WTC11 (cell line): ENCODE measurements at regions not wholly inside any gene's neighbourhood (a gene's known extent, or its start where the extent isn't known, plus 50 kb on each side); places are given as distances from the start of the nearest gene placed in this dataset.

Experiments used
- ATAC-seq: fragments of 200-7000 bp; cut with Tn5 transposase; 2 replicates; pipeline ENCODE4 v1.10.0; 2021; ENCODE audit warnings: mild to moderate bottlenecking, moderate library complexity
- CTCF ChIA-PET: fragments of 300-600 bp; sonication (Branson Sonifier 250); formaldehyde crosslinking; loops from one replicate; lab custom pipeline; 2021; ENCODE audit warnings: antibody characterized with exemption; lab: Charles Lee
- POLR2A ChIA-PET: fragments of 350-600 bp; sonication (Branson Sonifier 250); formaldehyde crosslinking; loops from one replicate; lab custom pipeline; 2021; ENCODE audit warnings: antibody characterized with exemption; lab: Charles Lee
- DNase-seq: peaks from one replicate; pipeline ENCODE4 v3.0.0; 2021; ENCODE audit warnings: low spot score
- H3K27ac Mint-ChIP-seq: 2 replicates; pipeline ENCODE4 v1.8.0; 2021; ENCODE audit warnings: mixed read lengths
- H3K27me3 Mint-ChIP-seq: 2 replicates; pipeline ENCODE4 v1.8.0; 2021; ENCODE audit warnings: low read depth, mild to moderate bottlenecking, moderate library complexity, mixed read lengths
- H3K36me3 Mint-ChIP-seq: 2 replicates; pipeline ENCODE4 v1.8.0; 2021; ENCODE audit warnings: mixed read lengths
- H3K4me1 Mint-ChIP-seq: 2 replicates; pipeline ENCODE4 v1.8.0; 2022; ENCODE audit warnings: mixed read lengths
- H3K4me3 Mint-ChIP-seq: 2 replicates; pipeline ENCODE4 v1.8.0; 2021; ENCODE audit warnings: mild to moderate bottlenecking, moderate library complexity, mixed read lengths
- H3K9me3 Mint-ChIP-seq: 2 replicates; pipeline ENCODE4 v1.8.0; 2021; ENCODE audit warnings: mixed read lengths
- AR ChIP-seq: fragments of 250-450 bp; sonication (Bioruptor Pico); IDR thresholded peaks from 2 replicates; pipeline ENCODE4 v1.9.0; 2021; ENCODE audit warnings: mild to moderate bottlenecking
- ATF3 ChIP-seq: sonication (generic); formaldehyde crosslinking; conservative IDR thresholded peaks from 2 replicates; pipeline ENCODE4 v1.8.1; 2022; ENCODE audit warnings: mild to moderate bottlenecking, missing genetic modification reagents
- ATF6 ChIP-seq: sonication (generic); formaldehyde crosslinking; IDR thresholded peaks from 2 replicates; pipeline ENCODE4 v1.8.1; 2023; ENCODE audit warnings: mild to moderate bottlenecking, missing genetic modification reagents
- CTCF ChIP-seq: fragments of 200-600 bp; IDR thresholded peaks from 2 replicates; pipeline ENCODE4 v1.8.0; 2022; ENCODE audit warnings: antibody characterized with exemption
- E2F1 ChIP-seq: sonication (generic); formaldehyde crosslinking; IDR thresholded peaks from 2 replicates; pipeline ENCODE4 v1.8.0; 2022; ENCODE audit warnings: mild to moderate bottlenecking, missing genetic modification reagents
- ESRRA ChIP-seq: sonication (generic); formaldehyde crosslinking; IDR thresholded peaks from 2 replicates; pipeline ENCODE4 v1.8.1; 2022; ENCODE audit warnings: mild to moderate bottlenecking, missing genetic modification reagents, borderline replicate concordance
- FOXK1 ChIP-seq: sonication (generic); formaldehyde crosslinking; IDR thresholded peaks from 2 replicates; pipeline ENCODE4 v1.8.0; 2022; ENCODE audit warnings: mild to moderate bottlenecking, moderate library complexity, missing genetic modification reagents
- FOXP1 ChIP-seq: sonication (generic); formaldehyde crosslinking; IDR thresholded peaks from 2 replicates; pipeline ENCODE4 v1.8.0; 2022; ENCODE audit warnings: missing genetic modification reagents, mild to moderate bottlenecking, moderate library complexity, borderline replicate concordance
- IRF2 ChIP-seq: sonication (generic); formaldehyde crosslinking; IDR thresholded peaks from 2 replicates; pipeline ENCODE4 v1.8.0; 2022; ENCODE audit warnings: low read depth, missing genetic modification reagents, borderline replicate concordance
- JUN ChIP-seq: sonication (generic); formaldehyde crosslinking; IDR thresholded peaks from 2 replicates; pipeline ENCODE4 v1.8.0; 2023; ENCODE audit warnings: mild to moderate bottlenecking, missing genetic modification reagents
- KAT7 ChIP-seq: sonication (generic); formaldehyde crosslinking; IDR thresholded peaks from 2 replicates; pipeline ENCODE4 v1.8.1; 2023; ENCODE audit warnings: missing genetic modification reagents, mild to moderate bottlenecking, borderline replicate concordance
- MLX ChIP-seq: sonication (generic); formaldehyde crosslinking; IDR thresholded peaks from 2 replicates; pipeline ENCODE4 v1.8.1; 2023; ENCODE audit warnings: mild to moderate bottlenecking, missing genetic modification reagents, moderate library complexity
- MXD4 ChIP-seq: fragments of 250-450 bp; sonication (Bioruptor Pico); IDR thresholded peaks from 2 replicates; pipeline ENCODE4 v1.8.0; 2021; ENCODE audit warnings: mild to moderate bottlenecking, moderate library complexity, borderline replicate concordance
- MYBL2 ChIP-seq: sonication (generic); formaldehyde crosslinking; IDR thresholded peaks from 2 replicates; pipeline ENCODE4 v1.8.1; 2023; ENCODE audit warnings: mild to moderate bottlenecking, moderate library complexity, missing genetic modification reagents
- NR1H2 ChIP-seq: sonication (generic); formaldehyde crosslinking; IDR thresholded peaks from 2 replicates; pipeline ENCODE4 v1.9.0; 2021; ENCODE audit warnings: mild to moderate bottlenecking, moderate library complexity, missing genetic modification reagents
- NR2C2 ChIP-seq: sonication (generic); formaldehyde crosslinking; IDR thresholded peaks from 2 replicates; pipeline ENCODE4 v1.8.0; 2022; ENCODE audit warnings: mild to moderate bottlenecking, missing genetic modification reagents
- OVOL2 ChIP-seq: fragments of 250-450 bp; sonication (Bioruptor Pico); IDR thresholded peaks from 2 replicates; pipeline ENCODE4 v1.9.0; 2021; ENCODE audit warnings: mild to moderate bottlenecking, borderline replicate concordance
- TCF7 ChIP-seq: sonication (generic); formaldehyde crosslinking; IDR thresholded peaks from 2 replicates; pipeline ENCODE4 v1.8.0; 2022; ENCODE audit warnings: mild to moderate bottlenecking, low read depth, missing genetic modification reagents, moderate library complexity
- TP53 ChIP-seq: sonication (generic); formaldehyde crosslinking; IDR thresholded peaks from 2 replicates; pipeline ENCODE4 v1.8.1; 2023; ENCODE audit warnings: mild to moderate bottlenecking, missing genetic modification reagents
- USF1 ChIP-seq: sonication (generic); formaldehyde crosslinking; IDR thresholded peaks from 2 replicates; pipeline ENCODE4 v1.8.0; 2022; ENCODE audit warnings: mild to moderate bottlenecking, missing genetic modification reagents
- ZNF532 ChIP-seq: fragments of 250-450 bp; sonication (Bioruptor Pico); IDR thresholded peaks from 2 replicates; pipeline ENCODE4 v1.9.0; 2021; ENCODE audit warnings: mild to moderate bottlenecking, borderline replicate concordance
- ZNF671 ChIP-seq: fragments of 250-450 bp; sonication (Bioruptor Pico); IDR thresholded peaks from 2 replicates; pipeline ENCODE4 v1.8.0; 2021; ENCODE audit warnings: mild to moderate bottlenecking

GRCh38 chr10:62733654-62734293, 70.7 kb upstream of the ADO start:
- H3K4me1 Mint-ChIP-seq: no peaks in the 10 kb centered on the region
- H3K27ac Mint-ChIP-seq: no peak overlapping the region
- TF ChIP-seq ESRRA (no peak), ZNF671 (no peak), TCF7 (CRISPR knock-in tag) (no peak), NR1H2 (CRISPR knock-in tag) (no peak), KAT7 (CRISPR knock-in tag) (no peak), OVOL2 (CRISPR knock-in tag) (no peak), MYBL2 (no peak), JUN (CRISPR knock-in tag) (no peak), ATF3 (CRISPR knock-in tag) (no peak), MXD4 (CRISPR knock-in tag) (no peak), ZNF532 (no peak), MLX (CRISPR knock-in tag) (no peak), NR2C2 (no peak), USF1 (CRISPR knock-in tag) (no peak), ATF6 (no peak), FOXP1 (CRISPR knock-in tag) (no peak)
- TF ChIP-seq, all 79 proteins: peak for 0
- Mint-ChIP-seq H3K9me3 (no peaks in the 10 kb centered on the region), H3K36me3 (no peaks in the 10 kb centered on the region), H3K27me3 (no peaks in the 10 kb centered on the region; the same call in 1 of the 2 replicates), H3K4me3 (no peak overlapping the region)
- ChIA-PET POLR2A (no interaction called here), CTCF (no interaction called here)
- ATAC-seq (no peak), DNase-seq (no peak)

- H3K9me3 Mint-ChIP-seq: no peaks in the 10 kb centered on the region
- no peaks in the 10 kb centered on the region; the same call in 1 of the 2 replicates for H3K27me3 Mint-ChIP-seq
- CTCF ChIA-PET: no interaction called here
- H3K27ac Mint-ChIP-seq: no peak overlapping the region
- POLR2A ChIA-PET: no interaction called here
- no peak overlapping the region for H3K4me3 Mint-ChIP-seq
- ATAC-seq: no peak
- no peak for DNase-seq
- no peaks in the 10 kb centered on the region for H3K4me1 Mint-ChIP-seq
- no peaks in the 10 kb centered on the region for H3K36me3 Mint-ChIP-seq
- TF ChIP-seq TP53 (CRISPR knock-in tag) (no peak), CTCF (no peak), AR (no peak), E2F1 (CRISPR knock-in tag) (no peak), FOXK1 (CRISPR knock-in tag) (no peak), IRF2 (CRISPR knock-in tag) (no peak)
Observed at GRCh38 chr10:62734781-62735463, 69.6 kb upstream of the ADO start.
